HepG2 (cell line): ENCODE measurements at regions not wholly inside any gene's neighbourhood (a gene's known extent, or its start where the extent isn't known, plus 50 kb on each side); places are given as distances from the start of the nearest gene placed in this dataset.

ENCODE experiments used
- ATAC-seq: fragments of 200-7000 bp; cut with Tn5 transposase; 3 replicates; pipeline ENCODE4 v1.9.1; 2020; ENCODE audit warnings: mild to moderate bottlenecking, moderate library complexity
- BruUV-seq: library from RNA; stranded (reverse); fragments of 400-500 nt; replicated peaks from 2 replicates; lab custom pipeline; 2021; lab: Mats Ljungman, UMichigan
- CTCF ChIA-PET: fragments of 300-600 bp; formaldehyde crosslinking; extraction: SDS; loops from one replicate; lab custom pipeline; 2021; ENCODE audit warnings: low total read pairs, inconsistent platforms, low intra/inter-chr PET ratio; lab: Yijun Ruan, JAX
- POLR2A ChIA-PET: fragments of 350-600 bp; sonication (Branson Sonifier 250); formaldehyde crosslinking; loops from one replicate; lab custom pipeline; 2020; ENCODE audit warnings: antibody characterized with exemption, inconsistent platforms; lab: Yijun Ruan, JAX
- DNase-seq: peaks from one replicate; pipeline ENCODE4 v3.0.0-alpha.2; 2015; ENCODE audit warnings: low spot score
- FAIRE-seq: peaks from 3 replicates; lab custom pipeline; 2011; peaks lifted over from hg19 to GRCh38; lab: Jason Lieb, UNC
- H2AFZ ChIP-seq: one replicate; pipeline ENCODE4 v1.6.1; 2011; ENCODE audit warnings: low read length, inconsistent platforms
- H3K27ac ChIP-seq: fragments of 300-600 bp; 3 replicates; pipeline ENCODE4 v1.8.0; 2011; ENCODE audit warnings: mixed run types, mild to moderate bottlenecking, mixed read lengths, low read length, inconsistent platforms; ENCODE audit not compliant: insufficient read depth; ENCODE audit errors: extremely low read length
- H3K27me3 ChIP-seq, 2 experiments: fragments of 200-600 bp in 1 of 2; 2 replicates in 1 of 2; 3 replicates in 1 of 2; pipeline versions ENCODE4 v1.6.0 to v1.8.0; 2011; ENCODE audit warnings: low read length in 2 of 2, mild to moderate bottlenecking in 2 of 2, moderate library complexity in 2 of 2, inconsistent platforms in 1 of 2; ENCODE audit not compliant: insufficient read depth in 2 of 2, control insufficient read depth in 1 of 2
- H3K36me3 ChIP-seq, 2 experiments: fragments of 200-600 bp in 1 of 2; replicated peaks in 1 of 2; 2 replicates in 1 of 2; 3 replicates in 1 of 2; pipeline versions ENCODE4 v1.5.1 to v1.8.0; 2011; ENCODE audit warnings: low read length in 2 of 2, inconsistent platforms in 1 of 2; ENCODE audit not compliant: insufficient read depth in 2 of 2, control insufficient read depth in 1 of 2
- H3K4me1 ChIP-seq: 2 replicates; pipeline ENCODE4 v1.5.1; 2012; ENCODE audit warnings: low read length, inconsistent platforms; ENCODE audit not compliant: insufficient read depth
- H3K4me2 ChIP-seq: 2 replicates; pipeline ENCODE4 v1.6.0; 2011; ENCODE audit warnings: low read depth, low read length, inconsistent platforms
- H3K4me3 ChIP-seq, 3 experiments: fragments of 200-600 bp in 1 of 3; sonication (generic), shearing (Covaris generic) in 1 of 3; replicated peaks in 1 of 3; 2 replicates each; pipeline ENCODE4 v1.5.1; 2011 to 2016; ENCODE audit warnings: low read length in 3 of 3, inconsistent platforms in 2 of 3, low read depth in 2 of 3, mild to moderate bottlenecking in 2 of 3, control low read depth in 1 of 3, mixed read lengths in 1 of 3; ENCODE audit not compliant: insufficient read depth in 1 of 3
- H3K79me2 ChIP-seq: one replicate; pipeline ENCODE4 v1.6.1; 2011; ENCODE audit warnings: low read length, inconsistent platforms; ENCODE audit not compliant: insufficient read depth
- H3K9ac ChIP-seq: 2 replicates; pipeline ENCODE4 v1.6.0; 2011; ENCODE audit warnings: mild to moderate bottlenecking, low read depth, low read length, inconsistent platforms; ENCODE audit not compliant: insufficient read depth
- H3K9me3 ChIP-seq: 2 replicates; pipeline ENCODE4 v1.5.1; 2012; ENCODE audit warnings: mild to moderate bottlenecking, low read length
- H4K20me1 ChIP-seq: 2 replicates; pipeline ENCODE4 v1.6.0; 2011; ENCODE audit warnings: inconsistent platforms, mild to moderate bottlenecking, low read length, moderate library complexity; ENCODE audit not compliant: insufficient read depth
- CENPX ChIP-seq: sonication (generic); formaldehyde crosslinking; IDR thresholded peaks from 2 replicates; pipeline ENCODE4 v1.9.0; 2021; ENCODE audit warnings: mild to moderate bottlenecking, missing genetic modification reagents, moderate library complexity
- RBAK ChIP-seq: sonication (generic); formaldehyde crosslinking; IDR thresholded peaks from 2 replicates; pipeline ENCODE4 v1.5.1; 2020; ENCODE audit warnings: mild to moderate bottlenecking, missing genetic modification reagents
- SMAD9 ChIP-seq: sonication (generic); formaldehyde crosslinking; IDR thresholded peaks from 2 replicates; pipeline ENCODE4 v1.5.1; 2020; ENCODE audit warnings: mild to moderate bottlenecking, missing genetic modification reagents
- THAP11 ChIP-seq: IDR thresholded peaks from 2 replicates; pipeline ENCODE4 v1.6.1; 2016; ENCODE audit warnings: missing biosample characterization, missing genetic modification reagents
- WGBS: methylation state at CpG from one replicate; pipeline ENCODE4 v1.1.6; 2017; ENCODE audit warnings: low lambda C conversion rate; 5-methylcytosine and 5-hydroxymethylcytosine counted together
- in situ Hi-C: cut with HindIII; loops from 2 replicates; pipeline ENCODE4 v1.10.0; 2017; ENCODE audit warnings: low pct_unique_long_range_greater_than_20kb; ENCODE audit not compliant: extremely low pct_ligation_motif_present
- intact Hi-C: fragments of 100-400 bp; cut with micrococcal nuclease; formaldehyde crosslinking; loops from one replicate; pipeline ENCODE4 v1.10.0; 2022; ENCODE audit not compliant: unreplicated experiment
- TF ChIP-seq, protein P1 (sequence below): sonication (generic); formaldehyde crosslinking; IDR thresholded peaks from 2 replicates; pipeline ENCODE4 v1.4.0; 2020; ENCODE audit warnings: mild to moderate bottlenecking, missing genetic modification reagents

DNA sequence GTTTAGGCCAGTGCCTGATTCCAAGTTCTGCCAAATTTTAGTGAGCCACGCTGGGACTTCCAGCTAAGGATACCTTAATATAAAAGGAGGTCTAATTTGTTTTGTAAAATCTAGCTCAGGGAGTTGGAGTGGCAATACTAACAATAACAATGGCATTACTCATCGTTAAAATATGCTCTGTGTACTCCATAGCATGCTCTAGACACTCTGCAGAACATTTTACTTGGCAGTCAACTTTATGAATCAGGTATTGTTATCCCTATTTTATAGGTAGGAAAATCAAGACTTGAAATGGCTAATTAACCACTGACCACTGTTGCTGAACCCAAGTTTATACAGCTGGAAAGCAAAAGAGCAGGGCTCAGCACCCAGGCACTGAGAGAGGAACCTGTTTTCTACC, 485.0 kb upstream of the KIRREL3 start:
- CTCF ChIA-PET, result no interaction called here
- Histone ChIP-seq H3K27me3 (no peaks in the 10 kb centered on the region), H3K36me3 (no peaks in the 10 kb centered on the region), H3K4me2 (no peak overlapping the region), H3K4me3 (no peak overlapping the region), H3K9ac (no peak overlapping the region), H3K27ac (no peak overlapping the region), H3K9me3 (peaks cover 47% of the 10 kb centered on the region), H3K79me2 (no peaks in the 10 kb centered on the region), H4K20me1 (no peaks in the 10 kb centered on the region), H3K4me1 (no peaks in the 10 kb centered on the region), H2AFZ (no peak overlapping the region)
- intact Hi-C loops (no loop called here), in situ Hi-C loops (no loop called here)
- ATAC-seq (no peak), FAIRE-seq (no peak), DNase-seq (no peak)
- WGBS, result 18% methylated on average over 2 of the region's 2 CpGs
- POLR2A ChIA-PET, result no interaction called here
- TF ChIP-seq RBAK (no peak), SMAD9 (no peak), CENPX (no peak), THAP11 (CRISPR knock-in tag) (no peak)
- TF ChIP-seq, protein P1, sequence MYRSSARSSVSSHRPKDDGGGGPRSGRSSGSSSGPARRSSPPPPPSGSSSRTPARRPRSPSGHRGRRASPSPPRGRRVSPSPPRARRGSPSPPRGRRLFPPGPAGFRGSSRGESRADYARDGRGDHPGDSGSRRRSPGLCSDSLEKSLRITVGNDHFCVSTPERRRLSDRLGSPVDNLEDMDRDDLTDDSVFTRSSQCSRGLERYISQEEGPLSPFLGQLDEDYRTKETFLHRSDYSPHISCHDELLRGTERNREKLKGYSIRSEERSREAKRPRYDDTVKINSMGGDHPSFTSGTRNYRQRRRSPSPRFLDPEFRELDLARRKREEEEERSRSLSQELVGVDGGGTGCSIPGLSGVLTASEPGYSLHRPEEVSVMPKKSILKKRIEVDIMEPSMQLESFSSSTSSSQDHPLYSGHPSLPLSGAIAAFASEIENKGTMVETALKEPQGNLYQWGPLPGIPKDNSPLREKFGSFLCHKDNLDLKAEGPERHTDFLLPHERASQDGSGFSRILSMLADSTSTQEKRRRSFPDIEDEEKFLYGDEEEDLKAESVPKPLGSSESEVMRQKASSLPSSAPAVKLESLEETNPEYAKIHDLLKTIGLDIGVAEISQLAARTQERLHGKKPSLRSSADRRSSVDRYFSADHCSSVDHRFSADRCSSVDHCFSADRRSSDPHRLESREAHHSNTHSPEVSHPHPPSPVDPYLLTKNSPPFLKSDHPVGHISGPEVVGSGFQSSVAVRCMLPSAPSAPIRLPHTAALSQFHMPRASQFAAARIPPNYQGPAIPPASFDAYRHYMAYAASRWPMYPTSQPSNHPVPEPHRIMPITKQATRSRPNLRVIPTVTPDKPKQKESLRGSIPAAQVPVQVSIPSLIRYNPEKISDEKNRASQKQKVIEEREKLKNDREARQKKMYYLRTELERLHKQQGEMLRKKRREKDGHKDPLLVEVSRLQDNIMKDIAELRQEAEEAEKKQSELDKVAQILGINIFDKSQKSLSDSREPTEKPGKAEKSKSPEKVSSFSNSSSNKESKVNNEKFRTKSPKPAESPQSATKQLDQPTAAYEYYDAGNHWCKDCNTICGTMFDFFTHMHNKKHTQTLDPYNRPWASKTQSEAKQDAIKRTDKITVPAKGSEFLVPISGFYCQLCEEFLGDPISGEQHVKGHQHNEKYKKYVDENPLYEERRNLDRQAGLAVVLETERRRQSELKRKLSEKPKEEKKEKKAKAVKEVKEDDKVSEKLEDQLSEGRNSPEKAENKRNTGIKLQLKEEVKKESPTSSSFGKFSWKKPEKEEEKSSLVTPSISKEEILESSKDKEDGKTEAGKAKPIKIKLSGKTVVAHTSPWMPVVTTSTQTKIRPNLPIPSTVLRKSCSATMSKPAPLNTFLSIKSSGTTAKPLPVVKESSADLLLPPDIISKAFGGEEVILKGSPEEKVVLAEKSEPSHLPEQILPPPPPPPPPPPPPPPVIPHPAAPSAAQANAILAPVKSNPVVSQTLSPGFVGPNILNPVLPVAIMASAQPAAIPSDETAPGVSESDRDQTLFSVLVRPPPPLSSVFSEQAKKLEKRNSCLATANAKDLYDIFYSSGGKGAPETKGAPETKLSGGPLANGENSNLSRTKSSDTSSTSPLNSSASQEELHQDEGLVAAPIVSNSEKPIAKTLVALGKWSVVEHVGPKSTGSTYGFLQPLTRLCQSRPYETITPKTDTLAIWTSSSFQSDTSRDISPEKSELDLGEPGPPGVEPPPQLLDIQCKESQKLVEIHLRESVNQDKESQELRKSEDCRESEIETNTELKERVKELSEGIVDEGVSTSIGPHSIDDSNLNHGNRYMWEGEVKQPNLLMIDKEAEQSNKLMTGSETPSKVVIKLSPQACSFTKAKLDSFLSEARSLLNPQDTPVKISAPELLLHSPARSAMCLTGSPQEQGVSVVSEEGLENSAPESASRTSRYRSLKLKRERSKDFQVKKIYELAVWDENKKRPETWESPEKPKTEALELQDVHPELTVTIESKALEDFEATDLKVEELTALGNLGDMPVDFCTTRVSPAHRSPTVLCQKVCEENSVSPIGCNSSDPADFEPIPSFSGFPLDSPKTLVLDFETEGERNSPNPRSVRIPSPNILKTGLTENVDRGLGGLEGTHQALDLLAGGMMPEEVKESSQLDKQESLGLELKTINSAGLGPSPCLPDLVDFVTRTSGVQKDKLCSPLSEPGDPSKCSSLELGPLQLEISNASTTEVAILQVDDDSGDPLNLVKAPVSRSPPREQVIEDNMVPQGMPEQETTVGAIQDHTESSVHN (CRISPR knock-in tag), result no peak
- BruUV-seq, result no TSS peak
